ENCODE measurements at regions not wholly inside any gene's neighbourhood (a gene's known extent, or its start where the extent isn't known, plus 50 kb on each side); places are given as distances from the start of the nearest gene placed in this dataset.

DNA sequence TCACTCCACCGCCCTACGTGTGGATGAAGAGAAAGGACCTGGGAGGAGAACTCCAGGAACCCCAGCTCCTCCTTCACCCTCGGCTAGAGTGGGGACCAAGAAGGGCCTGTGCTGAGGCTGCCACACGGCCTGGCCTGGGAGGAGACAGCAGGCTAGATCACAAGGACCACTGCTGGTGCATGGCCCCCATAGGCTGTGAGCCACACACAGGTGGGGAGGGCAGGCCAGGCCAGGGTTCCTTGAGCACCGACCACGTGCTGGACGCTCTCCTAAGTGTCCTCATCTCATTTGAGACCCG is 1392.4 kb downstream of the TBC1D22A start:
- Histone ChIP-seq H3K27ac (no peak overlapping the region), H3K4me3 (no peak overlapping the region)
- no peak for TF ChIP-seq CTCF (IDR thresholded peaks at IDR 0.05)
- no peak for DNase-seq (ENCODE audit: low spot score)

DNA sequence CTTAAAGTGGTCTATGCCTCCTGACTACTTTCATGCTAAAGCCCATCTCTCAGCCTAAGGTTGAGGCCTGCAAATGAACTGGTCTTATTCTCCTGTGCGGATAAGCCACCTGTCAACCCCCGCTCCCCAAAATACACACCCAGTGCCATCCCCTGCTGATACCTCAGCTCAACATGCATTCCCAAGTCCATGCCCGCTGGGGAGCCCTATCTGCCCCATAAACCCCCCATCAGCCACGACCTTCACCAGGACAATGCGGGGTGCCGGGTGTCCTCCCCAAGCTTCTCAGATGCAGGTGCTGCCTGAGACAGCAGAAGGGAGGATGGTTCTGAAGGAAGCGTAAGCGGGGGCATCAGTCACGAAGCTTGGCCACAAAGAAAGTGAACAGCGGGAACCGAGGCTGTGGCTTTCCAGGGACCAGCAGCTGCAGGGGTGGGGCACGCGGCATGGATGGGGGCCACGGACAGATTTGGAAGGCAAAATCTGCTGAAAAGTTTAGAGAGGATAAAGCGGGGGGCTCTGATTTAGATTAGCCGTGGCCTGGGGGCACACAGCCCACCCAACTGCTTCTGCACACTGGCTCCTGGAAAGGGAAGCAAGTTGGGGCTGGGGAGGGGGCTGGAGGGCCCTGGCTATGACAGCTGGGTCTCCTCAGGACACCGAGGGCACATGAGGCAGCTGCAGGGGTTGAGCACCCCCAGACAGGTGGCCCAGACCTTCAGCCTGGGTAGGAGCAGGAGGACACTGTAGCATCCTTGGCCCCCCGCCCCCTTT is 1391.9 kb downstream of the TBC1D22A start:
- TF ChIP-seq CTCF (IDR thresholded peaks at IDR 0.05), result no peak
- DNase-seq (ENCODE audit: low spot score), result no peak

DNA sequence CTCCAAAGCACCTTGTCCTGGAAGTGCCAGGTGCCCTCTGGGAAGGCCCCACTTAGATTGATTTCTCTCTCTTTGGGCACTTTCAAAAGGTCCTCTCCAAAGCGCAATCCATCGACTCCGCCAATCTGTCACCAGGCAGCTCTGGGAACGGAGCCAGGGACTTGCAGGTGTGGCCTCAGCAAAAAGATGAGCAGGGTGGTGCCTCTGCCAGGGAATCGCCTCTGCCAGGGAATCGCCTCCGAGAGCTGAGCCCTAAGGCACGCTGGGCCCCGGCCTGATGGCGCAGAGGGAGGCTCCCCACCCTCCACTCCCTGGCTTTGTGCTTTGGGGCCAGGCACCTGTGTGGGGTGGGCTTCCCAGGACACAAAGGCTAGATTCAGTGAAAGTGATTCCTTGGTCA is 1391.3 kb downstream of the TBC1D22A start:
- TF ChIP-seq CTCF (IDR thresholded peaks at IDR 0.05), result no peak
- H3K4me3 ChIP-seq, result no peak overlapping the region
- H3K27ac ChIP-seq, result no peak overlapping the region
- no peak for DNase-seq (ENCODE audit: low spot score)

More for the DNA sequence above, 1391.9 kb downstream of the TBC1D22A start:
- Histone ChIP-seq H3K27ac (no peak overlapping the region), H3K4me3 (no peak overlapping the region)

DNA sequence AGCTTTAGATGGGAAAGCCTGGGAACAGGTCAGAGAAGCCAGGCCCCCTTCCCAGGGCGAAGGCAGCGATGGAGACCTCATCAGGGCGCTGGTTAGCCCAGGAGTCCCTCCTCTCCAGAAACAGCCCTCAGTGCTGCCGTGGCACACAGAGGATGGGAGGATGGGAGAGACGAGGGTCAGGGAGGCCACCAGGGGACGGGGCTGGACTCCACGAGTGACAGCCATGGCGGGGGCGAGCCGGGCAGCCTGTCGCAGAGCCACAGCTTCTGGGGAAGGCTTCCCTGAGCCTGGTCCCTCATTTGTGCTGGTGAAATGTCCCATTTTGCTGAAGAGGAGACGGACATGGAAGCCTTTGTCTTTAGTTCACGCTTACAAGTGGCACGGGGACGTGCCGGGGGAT is 1390.5 kb downstream of the TBC1D22A start:
- Histone ChIP-seq H3K27ac (no peak overlapping the region), H3K4me3 (no peak overlapping the region)
- no peak for DNase-seq (ENCODE audit: low spot score)
- TF ChIP-seq CTCF (IDR thresholded peaks at IDR 0.05), result no peak

DNA sequence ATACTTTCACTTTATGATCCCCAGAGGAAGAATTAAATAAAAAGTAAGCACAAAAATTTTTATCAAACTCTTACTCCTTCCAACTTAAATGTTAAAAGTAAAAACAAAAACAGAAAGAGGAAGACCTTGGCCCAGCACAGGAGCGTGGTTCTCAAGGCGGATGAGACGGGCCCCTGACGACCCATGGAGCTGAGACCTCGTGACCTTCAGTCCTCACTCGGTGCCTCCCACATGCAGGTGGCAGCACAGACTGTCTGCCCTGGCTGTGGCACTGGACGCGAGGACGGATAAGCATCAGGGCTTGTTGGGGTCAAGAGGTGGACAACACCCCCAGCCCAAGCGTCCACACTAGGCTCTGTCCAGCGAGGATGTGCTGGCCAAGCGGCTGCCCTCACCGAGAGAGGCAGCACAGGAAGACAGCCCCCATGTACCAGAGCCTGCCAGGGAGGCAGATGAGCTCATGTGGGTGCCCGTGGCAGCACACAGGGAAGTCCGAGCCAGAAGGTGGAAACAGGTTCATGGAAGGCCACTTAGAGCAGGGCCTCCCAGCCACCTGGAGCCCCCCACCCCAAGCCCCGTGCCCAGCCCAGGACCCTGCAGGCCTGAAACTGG is 1389.8 kb downstream of the TBC1D22A start:
- H3K4me3 ChIP-seq, result no peak overlapping the region
- no peak overlapping the region for H3K27ac ChIP-seq
- DNase-seq (ENCODE audit: low spot score), result no peak
- no peak for TF ChIP-seq CTCF (IDR thresholded peaks at IDR 0.05)

DNA sequence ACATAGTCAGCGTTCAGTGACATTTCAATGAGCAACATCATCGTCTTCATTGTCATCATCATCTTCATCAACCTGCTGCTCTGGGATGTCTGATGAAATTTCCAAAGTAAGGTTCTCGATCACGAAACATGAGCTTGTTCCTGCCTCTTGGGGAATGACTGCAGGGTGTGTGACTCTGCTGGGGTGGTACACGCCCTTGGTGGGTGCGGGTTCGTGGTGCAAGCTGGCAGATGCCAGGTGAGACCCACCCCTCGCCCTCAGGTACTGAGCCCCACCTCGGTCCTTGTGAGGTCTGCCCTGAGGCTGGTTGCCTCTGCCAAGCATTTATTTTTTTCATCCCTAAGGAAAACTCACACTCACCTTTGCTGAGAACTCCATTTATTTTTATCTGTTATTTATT is 1389.2 kb downstream of the TBC1D22A start:
- DNase-seq (ENCODE audit: low spot score), result no peak
- Histone ChIP-seq H3K27ac (no peak overlapping the region), H3K4me3 (no peak overlapping the region)
- TF ChIP-seq CTCF (IDR thresholded peaks at IDR 0.05), result no peak

GRCh38 chr22:48147831-48148230 is 1385.4 kb downstream of the TBC1D22A start:
- DNase-seq (ENCODE audit: low spot score), result no peak
- H3K4me3 ChIP-seq, result no peak overlapping the region
- H3K27ac ChIP-seq, result no peak overlapping the region
- no peak for TF ChIP-seq CTCF (IDR thresholded peaks at IDR 0.05)
